ENCODE measurements at regions not wholly inside any gene's neighbourhood (a gene's known extent, or its start where the extent isn't known, plus 50 kb on each side); places are given as distances from the start of the nearest gene placed in this dataset.

DNA sequence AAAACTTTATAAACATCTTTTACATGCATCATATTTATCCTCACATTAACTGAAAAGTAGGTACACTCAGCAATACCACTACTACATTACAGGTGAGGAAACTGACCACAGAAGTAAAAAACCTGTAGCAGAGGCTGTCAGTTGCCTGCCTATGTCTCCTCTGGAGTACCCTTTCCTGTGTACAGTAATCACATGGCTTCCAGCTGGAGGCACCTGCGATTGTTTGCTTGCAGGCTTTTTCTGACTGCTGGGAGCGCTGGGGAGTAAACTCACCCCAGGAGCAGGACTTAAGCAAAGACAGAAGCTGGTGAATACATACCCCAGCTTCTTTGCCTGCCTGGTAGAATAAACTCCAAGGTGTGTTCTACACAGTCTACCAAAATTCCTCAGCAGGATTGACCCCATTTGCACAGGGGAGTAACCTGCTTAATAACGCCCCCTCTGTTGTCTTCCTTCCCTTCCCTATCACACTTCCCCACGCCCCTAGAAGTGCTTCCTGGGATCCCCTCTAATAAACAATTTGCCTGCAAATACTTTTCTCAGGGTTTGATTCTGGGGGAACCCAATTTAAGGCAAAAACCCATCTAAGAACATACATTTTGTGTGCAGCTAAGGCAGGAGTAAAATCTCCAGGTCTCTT lies 138.9 kb downstream of the PTH2R start:
- no peak for DNase-seq

DNA sequence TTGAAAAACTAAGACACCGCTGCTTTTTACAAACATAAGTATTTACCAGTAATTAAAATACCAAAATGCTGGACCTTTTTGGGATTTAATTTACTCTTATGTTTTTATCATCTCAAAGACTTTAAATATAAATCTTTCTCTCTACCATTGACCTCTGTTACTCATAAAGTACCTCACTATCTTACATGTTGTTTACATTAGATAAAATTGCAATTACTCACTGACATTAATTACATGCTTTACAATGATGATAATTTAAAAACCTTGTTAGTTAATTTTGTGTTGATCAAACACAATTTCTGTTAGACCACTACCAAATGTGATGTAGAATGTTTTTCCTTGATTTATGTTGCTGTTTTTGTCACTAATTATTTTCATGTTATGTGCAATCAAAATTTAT lies 139.5 kb downstream of the PTH2R start:
- DNase-seq: no peak

DNA sequence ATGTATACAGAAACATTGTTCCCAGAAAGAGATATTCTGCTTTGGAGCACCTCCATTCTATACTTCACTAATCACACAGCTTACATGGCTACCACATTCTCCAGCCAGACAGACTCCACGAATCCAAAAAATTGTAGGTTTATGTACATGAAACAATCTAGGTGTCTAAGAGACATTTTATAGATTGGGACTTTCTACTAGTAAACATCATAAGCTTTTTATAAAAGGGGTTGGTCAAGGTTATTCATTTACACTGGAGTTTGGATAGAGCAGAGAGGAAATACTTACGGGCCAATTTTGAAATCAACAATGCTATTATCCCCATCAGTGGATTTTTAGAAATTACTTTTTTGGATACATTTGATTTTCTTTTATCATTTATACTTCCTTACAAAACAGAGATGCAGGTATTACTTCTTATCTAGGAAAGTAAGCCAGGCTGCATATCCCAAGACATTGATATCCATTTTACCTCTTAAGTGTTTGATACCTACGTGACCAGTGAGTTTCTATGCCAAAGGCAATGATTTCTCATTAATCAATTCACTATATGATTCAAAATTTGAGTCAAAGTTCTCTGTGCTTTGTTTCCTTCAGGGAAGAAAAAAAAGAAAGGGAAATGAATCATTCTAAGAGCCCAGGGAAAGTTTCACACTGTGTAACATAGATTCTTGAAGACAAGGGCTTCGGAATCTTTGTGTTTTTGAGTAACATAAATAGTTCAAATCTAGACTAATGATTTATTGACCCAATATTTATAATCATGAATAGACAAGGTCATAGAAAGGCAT lies 140.5 kb downstream of the PTH2R start:
- DNase-seq: no peak

GRCh38 chr2:208548700-208549099 lies 142.1 kb downstream of the PTH2R start:
- no peak for DNase-seq

DNA sequence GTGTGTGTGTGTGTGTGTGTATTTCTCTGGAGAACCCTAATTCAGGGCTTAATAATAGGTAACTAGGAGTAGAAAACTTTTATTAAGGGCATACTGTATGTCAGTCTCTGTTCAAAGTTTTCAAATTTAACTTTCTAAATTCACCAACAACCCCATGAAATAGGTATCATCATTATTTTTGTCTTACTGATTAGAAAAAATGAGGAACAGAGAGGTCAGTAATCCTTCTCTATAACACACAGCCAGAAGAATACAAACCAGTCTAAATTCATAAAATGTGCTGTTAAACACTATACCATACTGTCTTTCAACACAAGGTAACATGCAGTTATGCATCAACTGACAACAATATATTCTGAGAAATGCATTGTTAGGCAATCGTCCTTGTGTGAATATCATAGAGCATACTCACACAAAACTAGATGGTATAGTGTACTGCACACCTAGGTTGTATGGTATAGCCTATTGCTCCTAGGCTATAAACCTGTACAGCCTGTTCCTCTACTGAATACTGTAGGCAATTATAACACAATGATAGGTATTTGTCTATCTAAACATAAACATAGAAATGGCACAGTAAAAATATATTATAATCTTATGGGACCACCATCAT lies 143.1 kb downstream of the PTH2R start:
- no peak for DNase-seq

DNA sequence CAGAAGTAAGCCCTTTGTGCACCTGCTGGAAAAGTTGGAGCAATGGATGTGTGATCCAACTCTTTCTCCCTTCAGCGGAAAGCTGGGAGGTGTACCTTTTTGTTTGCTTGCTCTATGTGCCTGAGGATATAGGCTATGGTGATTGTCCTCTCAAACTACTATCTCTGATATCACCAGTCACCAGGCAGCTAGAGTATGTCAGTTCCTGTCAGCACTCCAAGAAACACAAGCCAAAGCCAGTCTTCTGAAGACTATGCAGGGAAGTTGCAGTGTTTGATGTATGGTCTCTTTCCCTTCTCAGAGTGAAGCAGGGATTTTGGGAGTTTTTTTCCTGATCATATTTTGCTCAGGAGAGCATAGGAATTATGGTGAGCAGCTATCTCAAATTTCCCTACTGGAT lies 146.4 kb downstream of the PTH2R start:
- DNase-seq: no peak

DNA sequence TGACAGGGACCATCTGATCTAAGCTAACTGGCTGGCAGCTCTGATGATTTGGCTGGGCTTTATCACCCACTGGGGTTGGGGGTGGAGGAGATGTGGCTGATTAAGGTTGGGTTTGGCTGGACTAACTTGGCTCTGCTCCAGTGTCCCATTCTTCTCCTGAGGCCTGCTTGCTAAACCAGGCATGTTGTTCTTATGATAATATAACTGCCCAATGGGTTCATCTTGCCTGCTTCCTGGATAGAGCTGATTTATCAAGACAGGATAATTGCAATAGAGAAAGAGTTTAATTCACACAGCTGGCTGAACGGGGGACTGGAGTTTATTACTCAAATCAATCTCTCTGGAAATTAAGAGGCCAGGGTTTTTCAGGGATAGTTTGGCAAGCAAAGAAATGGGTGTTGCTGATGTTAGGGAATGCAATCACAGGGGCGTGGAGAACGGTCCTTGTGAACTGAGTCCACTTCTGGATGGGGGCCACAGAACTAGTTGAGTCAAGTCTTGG lies 150.4 kb downstream of the PTH2R start:
- DNase-seq: no peak

DNA sequence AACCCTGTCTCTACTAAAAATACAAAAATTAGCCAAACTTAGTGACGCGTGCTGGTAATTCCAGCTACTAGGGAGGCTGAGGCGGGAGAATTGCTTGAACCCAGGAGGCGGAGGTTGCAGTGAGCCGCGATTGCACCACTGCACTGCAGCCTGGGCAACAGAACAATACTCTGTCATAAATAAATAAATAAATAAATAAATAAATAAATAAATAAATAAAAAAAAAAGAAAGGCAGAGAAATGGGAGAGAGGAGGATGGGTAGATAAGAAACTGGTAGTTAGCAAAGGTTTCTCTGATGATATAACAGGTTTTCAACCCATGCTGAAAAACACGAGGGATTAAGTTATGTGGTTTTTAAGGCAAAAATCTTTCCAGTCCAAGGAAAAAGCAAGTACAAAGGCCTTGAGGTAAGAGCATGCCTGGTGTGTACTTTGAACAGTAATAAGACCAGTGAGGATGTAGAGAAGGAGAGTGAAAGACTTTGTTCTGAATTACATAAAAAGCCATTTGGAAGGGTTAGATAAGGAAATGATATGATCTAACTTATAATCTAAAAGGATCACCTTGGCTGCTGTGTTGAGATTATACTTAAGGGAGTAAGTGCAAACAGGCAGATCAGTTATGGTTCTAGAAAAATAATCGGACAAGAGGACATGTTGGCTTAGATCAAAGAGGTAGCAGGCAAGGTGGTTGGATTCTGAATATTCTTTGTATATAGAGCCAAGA lies 159.3 kb downstream of the PTH2R start:
- no peak for DNase-seq

DNA sequence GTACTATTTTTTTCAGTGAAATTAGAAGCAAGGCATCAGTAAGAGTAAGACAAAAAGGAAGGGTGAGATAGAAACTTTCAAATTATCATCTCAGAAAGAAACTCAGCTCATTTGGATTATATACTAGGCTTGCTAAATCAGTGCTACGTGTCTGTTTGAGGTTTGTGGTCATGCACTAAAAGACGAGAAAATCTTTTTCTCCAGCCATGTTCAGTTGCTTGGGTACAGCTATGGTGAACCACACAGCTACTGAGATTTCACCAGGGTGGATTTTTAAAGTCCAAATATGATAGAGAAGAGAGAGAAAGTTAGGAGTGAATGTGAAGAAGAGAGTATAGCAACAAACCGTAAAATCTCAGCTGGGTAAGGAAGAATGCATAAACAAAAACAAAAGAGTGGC lies 161.6 kb downstream of the PTH2R start:
- no peak for DNase-seq

DNA sequence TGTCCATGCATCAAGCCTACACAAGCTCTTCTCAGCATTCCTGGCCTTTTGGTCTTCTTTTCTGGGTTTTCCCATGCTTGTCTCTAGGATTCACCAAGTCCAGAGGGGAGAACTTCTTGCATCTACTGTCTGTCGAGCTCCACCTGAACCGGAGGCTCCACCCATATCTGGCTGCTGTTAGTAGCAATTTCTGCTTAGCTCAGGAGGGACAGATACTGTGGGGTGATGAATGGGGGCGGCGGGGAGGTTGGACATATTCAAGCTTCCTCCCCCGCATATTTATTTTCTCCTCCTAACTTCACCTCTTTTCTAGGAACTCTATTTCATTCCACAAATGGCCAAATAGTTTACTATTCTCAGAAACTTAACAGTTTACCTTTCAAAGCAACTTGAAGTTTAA lies 163.5 kb downstream of the PTH2R start:
- DNase-seq: no peak

DNA sequence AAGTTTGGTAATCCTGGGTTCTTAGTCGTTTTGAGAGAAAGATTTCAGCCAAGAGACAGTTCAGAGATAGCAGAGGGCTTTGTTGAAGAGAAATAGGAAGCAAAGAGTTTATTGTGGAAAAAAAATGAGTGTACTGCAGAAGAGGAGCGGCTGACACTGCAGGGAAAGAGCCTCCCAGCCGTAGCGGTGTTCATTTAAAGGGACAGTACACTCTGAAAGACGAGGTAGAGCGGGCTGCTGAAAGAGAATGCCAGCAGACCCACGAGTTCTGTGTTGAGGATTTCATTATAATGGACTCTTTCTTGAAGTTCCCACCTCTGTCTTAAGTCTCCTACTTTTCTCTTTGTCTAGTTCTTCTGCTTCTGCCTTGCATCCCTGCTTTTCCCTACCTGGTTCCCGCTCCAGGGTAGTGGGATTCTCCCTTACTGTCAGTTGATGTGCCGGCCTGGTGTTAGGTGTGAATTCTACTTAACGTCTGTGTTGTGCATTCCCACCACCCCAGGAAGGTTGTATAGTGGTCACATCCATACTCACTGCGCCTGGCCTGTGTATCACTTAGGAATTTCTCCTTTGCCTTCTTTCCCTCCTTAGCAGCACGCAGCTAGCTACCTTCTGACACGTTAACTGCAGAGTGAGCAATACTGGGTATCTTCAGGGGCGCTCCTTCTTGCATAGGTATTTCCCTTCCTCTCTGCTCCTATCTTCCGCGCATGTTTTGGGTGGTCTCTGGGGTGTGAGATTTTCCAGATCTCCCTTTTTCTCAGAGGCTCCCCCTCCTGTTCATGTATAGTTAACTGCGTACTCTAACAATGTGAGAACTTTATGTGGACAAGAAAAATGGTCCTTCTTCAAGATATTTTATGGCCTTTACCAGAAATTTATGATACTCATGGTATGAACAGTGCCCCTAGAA lies 164.5 kb downstream of the PTH2R start:
- DNase-seq: no peak

DNA sequence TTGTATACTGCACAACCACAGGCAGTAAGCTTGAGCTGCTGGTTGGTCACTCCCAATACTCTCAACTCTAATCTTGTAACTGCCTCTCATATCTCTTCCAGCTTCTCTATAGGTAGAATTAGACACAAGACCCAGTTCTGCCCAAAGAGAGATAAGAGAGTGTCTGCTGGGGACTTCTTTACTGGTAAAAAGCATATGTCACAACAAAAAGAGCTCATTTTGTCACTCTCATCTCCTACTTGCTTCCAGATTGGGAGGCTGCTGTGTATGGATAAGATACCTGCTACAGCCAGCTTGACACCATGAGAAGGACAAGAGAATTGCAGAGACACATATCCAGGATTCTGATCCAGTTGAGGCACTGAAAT lies 165.2 kb downstream of the PTH2R start:
- DNase-seq: no peak

- DNase-seq: no peak
Measured at GRCh38 chr2:208573569-208573968, 167.0 kb downstream of the PTH2R start.

DNA sequence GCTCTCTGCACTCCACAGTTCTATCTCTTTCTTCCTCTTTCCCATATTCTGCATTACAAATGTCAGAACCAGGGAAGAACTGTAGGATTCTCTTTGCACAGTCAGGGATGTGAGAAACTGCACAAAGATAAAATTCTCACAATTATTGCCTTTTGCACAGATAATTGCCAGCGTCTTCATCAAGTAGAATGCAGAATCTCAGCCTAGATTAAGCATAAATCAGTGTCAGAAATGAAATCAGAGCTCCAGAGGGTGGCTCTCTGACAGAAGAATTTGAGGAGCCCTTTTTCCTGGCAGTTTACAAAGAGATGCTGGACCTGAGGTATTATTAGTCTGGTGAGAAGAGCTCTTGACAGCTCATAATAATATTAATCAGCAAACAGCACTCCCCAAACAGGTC lies 173.1 kb downstream of the PTH2R start:
- DNase-seq: no peak

- no peak for DNase-seq
Measured at GRCh38 chr2:208584378-208584985, 177.9 kb downstream of the PTH2R start.

- no peak for DNase-seq
Measured at GRCh38 chr2:208586516-208586915, 179.9 kb downstream of the PTH2R start.

- no peak for DNase-seq
Measured at GRCh38 chr2:208594642-208595385, 188.2 kb downstream of the PTH2R start.

DNA sequence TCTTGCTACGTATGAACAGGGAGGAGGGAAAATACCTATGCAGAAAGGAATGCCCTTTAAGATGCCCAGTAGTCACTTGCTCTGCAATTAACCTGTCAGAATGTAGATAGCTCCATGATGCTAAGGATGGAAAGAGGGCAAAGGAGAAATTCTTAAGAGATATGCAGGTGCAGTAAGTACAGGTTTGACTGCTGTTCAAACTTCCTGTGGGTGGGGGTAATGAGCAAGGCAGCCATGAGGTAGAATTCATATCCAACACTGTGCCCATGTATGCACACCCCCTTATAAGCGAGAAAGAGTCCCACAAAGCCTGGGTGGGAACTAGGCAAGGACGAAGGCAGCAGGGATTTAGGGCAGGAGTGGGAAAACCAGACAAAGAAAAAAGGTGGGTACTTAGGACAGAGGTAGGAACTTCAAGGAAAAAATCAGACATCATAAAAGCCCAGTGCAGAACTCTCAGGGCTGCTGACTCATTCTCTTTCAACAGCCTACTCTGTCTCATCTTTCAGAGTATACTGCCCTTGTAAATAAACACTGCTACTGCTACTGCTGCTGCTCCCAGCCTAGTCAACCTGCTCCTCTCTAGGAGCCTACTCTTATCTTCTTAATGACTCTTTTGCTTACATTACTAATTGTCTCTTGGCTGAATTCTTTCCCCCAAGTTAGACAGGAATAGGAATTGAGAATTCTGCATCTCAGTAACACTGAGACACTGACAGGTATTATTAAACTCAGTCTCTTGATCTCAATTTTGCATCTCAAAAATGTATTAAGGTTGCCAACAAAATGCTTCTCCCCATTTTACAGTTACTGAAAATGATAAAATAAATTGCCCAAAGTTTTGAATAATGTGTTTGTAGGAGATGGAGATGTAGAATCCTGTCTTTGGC lies 189.0 kb downstream of the PTH2R start:
- DNase-seq: no peak

DNA sequence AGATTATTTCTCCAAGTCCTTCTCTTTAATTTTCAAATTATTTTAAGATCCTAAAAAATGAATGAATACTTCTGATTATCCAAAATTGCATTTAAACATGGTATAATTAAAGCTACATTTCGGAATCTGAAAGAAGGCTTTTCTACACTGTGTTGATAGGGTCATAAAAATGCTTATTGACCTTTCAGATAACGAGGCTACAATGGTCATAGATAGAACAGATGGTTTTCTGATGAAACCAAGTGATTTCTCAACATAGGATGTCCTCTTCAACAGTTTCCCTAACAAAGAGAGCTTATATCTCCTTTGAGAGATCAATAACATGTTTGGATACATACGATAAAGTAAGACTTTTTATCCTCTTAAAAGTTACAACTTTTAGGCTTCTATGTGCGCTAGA lies 201.1 kb downstream of the PTH2R start:
- DNase-seq: no peak

All from AML-193 (cell line).